ENCODE measurements at regions not wholly inside any gene's neighbourhood (a gene's known extent, or its start where the extent isn't known, plus 50 kb on each side); places are given as distances from the start of the nearest gene placed in this dataset.

- no peak for TF ChIP-seq ZFX (IDR thresholded peaks at IDR 0.05)
- TF ChIP-seq CTCF (conservative IDR thresholded peaks at IDR 0.05) = no peak
- H3K27ac ChIP-seq = no peak overlapping the region
Observed at GRCh38 chr4:38354872-38355271, 309.1 kb upstream of the KLF3 start.

DNA sequence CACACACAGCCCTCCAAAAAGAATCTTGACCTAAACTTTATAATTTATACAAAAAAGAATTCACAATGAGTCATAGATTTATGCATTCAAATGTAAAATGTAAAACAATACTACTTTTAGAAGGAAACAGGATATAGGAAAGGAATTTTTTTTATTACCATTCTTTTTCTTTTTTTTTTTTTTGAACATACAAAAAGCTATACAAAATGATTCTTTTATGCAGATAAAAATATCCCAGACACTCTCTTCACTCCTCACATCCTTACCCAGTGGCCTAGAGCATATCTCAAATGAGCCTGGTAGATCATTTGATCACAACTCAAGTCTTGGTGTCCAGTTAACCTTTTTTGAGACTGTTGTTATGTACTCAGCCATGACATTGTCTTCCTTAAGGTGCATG lies 307.3 kb upstream of the KLF3 start:
- no peak for TF ChIP-seq CTCF (conservative IDR thresholded peaks at IDR 0.05)
- no peak for TF ChIP-seq ZFX (IDR thresholded peaks at IDR 0.05)
- no peak overlapping the region for H3K27ac ChIP-seq

DNA sequence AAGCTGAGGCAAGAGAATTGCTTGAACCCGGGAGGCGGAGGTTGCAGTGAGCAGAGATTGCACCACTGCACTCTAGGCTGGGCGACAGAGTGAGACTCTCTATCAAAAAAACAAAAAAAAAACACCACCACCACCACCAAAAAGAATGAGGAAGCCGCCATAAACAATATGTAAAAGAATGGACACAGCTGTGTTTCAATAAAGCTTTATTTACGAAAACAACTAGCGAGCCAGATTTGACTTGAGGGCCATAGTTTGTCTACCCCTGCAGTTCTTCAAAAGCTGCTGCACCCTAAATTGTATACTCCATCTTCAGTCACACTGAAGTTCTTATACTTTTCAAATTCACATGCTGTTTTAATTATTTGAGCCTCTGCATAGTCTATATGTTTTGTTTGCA lies 306.5 kb upstream of the KLF3 start:
- TF ChIP-seq ZFX (IDR thresholded peaks at IDR 0.05) = no peak
- H3K27ac ChIP-seq = no peak overlapping the region

DNA sequence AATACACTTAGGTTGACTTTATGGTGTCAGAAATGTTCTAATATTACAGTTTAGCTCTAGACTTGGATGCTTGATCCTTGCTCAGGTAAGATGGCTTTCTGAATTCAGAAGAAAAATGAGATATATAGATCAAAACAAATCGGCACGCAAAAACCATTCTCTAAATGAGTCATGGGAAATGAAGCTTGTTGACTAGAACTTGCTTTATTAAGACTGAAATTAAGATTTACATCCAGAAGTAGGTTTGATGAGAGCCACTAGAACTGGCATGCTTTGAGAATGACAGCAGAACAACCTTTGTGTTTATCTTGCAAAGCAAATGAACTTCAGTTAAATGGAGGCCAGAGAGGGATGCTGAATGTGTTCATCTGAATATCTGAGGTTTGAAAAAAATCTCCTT lies 304.9 kb upstream of the KLF3 start:
- no peak for TF ChIP-seq ZFX (IDR thresholded peaks at IDR 0.05)
- no peak overlapping the region for H3K27ac ChIP-seq

DNA sequence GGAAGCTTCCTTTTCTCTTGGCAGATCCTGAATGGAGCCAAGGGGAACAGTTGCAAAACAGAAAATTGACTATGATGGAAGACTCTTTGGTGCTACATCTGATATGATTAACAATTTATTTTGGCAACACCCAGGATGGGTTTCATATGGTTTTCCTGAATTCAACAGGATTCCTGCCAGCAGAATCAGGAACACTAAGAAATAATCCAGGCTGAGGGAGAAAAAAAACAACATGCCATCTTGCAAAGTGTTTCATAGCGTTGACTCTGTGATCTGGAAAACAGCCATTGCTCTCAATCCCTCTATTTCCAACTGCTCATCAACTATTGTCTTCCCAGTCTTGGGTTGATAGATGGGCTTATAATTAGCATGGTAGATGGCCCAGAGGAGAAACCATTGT lies 303.8 kb upstream of the KLF3 start:
- TF ChIP-seq CTCF (conservative IDR thresholded peaks at IDR 0.05) (no peak), ZFX (IDR thresholded peaks at IDR 0.05) (no peak)
- H3K27ac ChIP-seq = no peak overlapping the region

- no peak overlapping the region for H3K27ac ChIP-seq
- TF ChIP-seq ZFX (IDR thresholded peaks at IDR 0.05) = no peak
- TF ChIP-seq CTCF (conservative IDR thresholded peaks at IDR 0.05) = no peak
Observed at GRCh38 chr4:38364383-38364963, 299.5 kb upstream of the KLF3 start.

DNA sequence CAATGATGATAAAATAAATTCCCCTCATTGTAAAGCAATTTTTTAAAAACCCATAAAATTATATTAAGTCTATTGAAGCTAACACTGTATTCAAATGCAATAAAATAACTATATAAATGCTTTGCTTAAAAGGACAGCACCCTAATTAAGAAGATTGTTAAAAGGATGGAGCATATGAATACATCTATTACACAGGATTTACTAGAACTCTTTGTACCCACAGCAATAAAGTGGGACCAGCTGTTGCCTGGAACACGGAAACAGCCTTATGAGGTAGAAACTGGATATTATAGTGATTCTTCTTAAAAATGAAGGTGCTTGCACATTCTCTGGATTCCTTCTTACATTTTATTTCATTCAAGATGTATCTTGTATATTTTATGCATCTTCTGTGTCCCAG lies 298.7 kb upstream of the KLF3 start:
- no peak overlapping the region for H3K27ac ChIP-seq
- no peak for TF ChIP-seq ZFX (IDR thresholded peaks at IDR 0.05)
- TF ChIP-seq CTCF (conservative IDR thresholded peaks at IDR 0.05) = no peak

- TF ChIP-seq ZFX (IDR thresholded peaks at IDR 0.05) (no peak), CTCF (conservative IDR thresholded peaks at IDR 0.05) (no peak)
- no peak overlapping the region for H3K27ac ChIP-seq
Observed at GRCh38 chr4:38365748-38366310, 298.2 kb upstream of the KLF3 start.

Data from C4-2B (cell line).